WTC11 (cell line): ENCODE measurements at regions not wholly inside any gene's neighbourhood (a gene's known extent, or its start where the extent isn't known, plus 50 kb on each side); places are given as distances from the start of the nearest gene placed in this dataset.

Source experiments
- ATAC-seq: fragments of 200-7000 bp; cut with Tn5 transposase; 2 replicates; pipeline ENCODE4 v1.10.0; 2021; ENCODE audit warnings: mild to moderate bottlenecking, moderate library complexity
- CTCF ChIA-PET: fragments of 300-600 bp; sonication (Branson Sonifier 250); formaldehyde crosslinking; loops from one replicate; lab custom pipeline; 2021; ENCODE audit warnings: antibody characterized with exemption; lab: Charles Lee
- POLR2A ChIA-PET: fragments of 350-600 bp; sonication (Branson Sonifier 250); formaldehyde crosslinking; loops from one replicate; lab custom pipeline; 2021; ENCODE audit warnings: antibody characterized with exemption; lab: Charles Lee
- DNase-seq: peaks from one replicate; pipeline ENCODE4 v3.0.0; 2021; ENCODE audit warnings: low spot score
- H3K27ac Mint-ChIP-seq: 2 replicates; pipeline ENCODE4 v1.8.0; 2021; ENCODE audit warnings: mixed read lengths
- H3K27me3 Mint-ChIP-seq: 2 replicates; pipeline ENCODE4 v1.8.0; 2021; ENCODE audit warnings: low read depth, mild to moderate bottlenecking, moderate library complexity, mixed read lengths
- H3K36me3 Mint-ChIP-seq: 2 replicates; pipeline ENCODE4 v1.8.0; 2021; ENCODE audit warnings: mixed read lengths
- H3K4me1 Mint-ChIP-seq: 2 replicates; pipeline ENCODE4 v1.8.0; 2022; ENCODE audit warnings: mixed read lengths
- H3K4me3 Mint-ChIP-seq: 2 replicates; pipeline ENCODE4 v1.8.0; 2021; ENCODE audit warnings: mild to moderate bottlenecking, moderate library complexity, mixed read lengths
- H3K9me3 Mint-ChIP-seq: 2 replicates; pipeline ENCODE4 v1.8.0; 2021; ENCODE audit warnings: mixed read lengths
- ATF3 ChIP-seq: sonication (generic); formaldehyde crosslinking; conservative IDR thresholded peaks from 2 replicates; pipeline ENCODE4 v1.8.1; 2022; ENCODE audit warnings: mild to moderate bottlenecking, missing genetic modification reagents
- CTCF ChIP-seq: fragments of 200-600 bp; IDR thresholded peaks from 2 replicates; pipeline ENCODE4 v1.8.0; 2022; ENCODE audit warnings: antibody characterized with exemption
- ESRRA ChIP-seq: sonication (generic); formaldehyde crosslinking; IDR thresholded peaks from 2 replicates; pipeline ENCODE4 v1.8.1; 2022; ENCODE audit warnings: mild to moderate bottlenecking, missing genetic modification reagents, borderline replicate concordance
- ETV6 ChIP-seq: sonication (generic); formaldehyde crosslinking; IDR thresholded peaks from 2 replicates; pipeline ENCODE4 v1.8.1; 2022; ENCODE audit warnings: mild to moderate bottlenecking, missing genetic modification reagents
- FOXK1 ChIP-seq: sonication (generic); formaldehyde crosslinking; IDR thresholded peaks from 2 replicates; pipeline ENCODE4 v1.8.0; 2022; ENCODE audit warnings: mild to moderate bottlenecking, moderate library complexity, missing genetic modification reagents
- FOXP4 ChIP-seq: sonication (generic); formaldehyde crosslinking; IDR thresholded peaks from 2 replicates; pipeline ENCODE4 v1.8.0; 2022; ENCODE audit warnings: mild to moderate bottlenecking, missing genetic modification reagents
- JAZF1 ChIP-seq: fragments of 250-450 bp; sonication (Bioruptor Pico); IDR thresholded peaks from 2 replicates; pipeline ENCODE4 v1.9.0; 2021; ENCODE audit warnings: moderate library complexity, mild to moderate bottlenecking, inconsistent platforms
- NFATC4 ChIP-seq: fragments of 250-450 bp; sonication (Bioruptor Pico); IDR thresholded peaks from 2 replicates; pipeline ENCODE4 v1.9.0; 2021; ENCODE audit warnings: mild to moderate bottlenecking
- NFYB ChIP-seq: sonication (generic); formaldehyde crosslinking; conservative IDR thresholded peaks from 2 replicates; pipeline ENCODE4 v1.8.0; 2022; ENCODE audit warnings: low read depth, missing genetic modification reagents
- NR2C2 ChIP-seq: sonication (generic); formaldehyde crosslinking; IDR thresholded peaks from 2 replicates; pipeline ENCODE4 v1.8.0; 2022; ENCODE audit warnings: mild to moderate bottlenecking, missing genetic modification reagents
- OVOL2 ChIP-seq: fragments of 250-450 bp; sonication (Bioruptor Pico); IDR thresholded peaks from 2 replicates; pipeline ENCODE4 v1.9.0; 2021; ENCODE audit warnings: mild to moderate bottlenecking, borderline replicate concordance
- RELA ChIP-seq: sonication (generic); formaldehyde crosslinking; IDR thresholded peaks from 2 replicates; pipeline ENCODE4 v1.8.1; 2022; ENCODE audit warnings: missing genetic modification reagents, mild to moderate bottlenecking, borderline replicate concordance
- SOX15 ChIP-seq: fragments of 250-450 bp; sonication (Bioruptor Pico); IDR thresholded peaks from 2 replicates; pipeline ENCODE4 v1.9.0; 2021; ENCODE audit warnings: mild to moderate bottlenecking
- TCF7 ChIP-seq: sonication (generic); formaldehyde crosslinking; IDR thresholded peaks from 2 replicates; pipeline ENCODE4 v1.8.0; 2022; ENCODE audit warnings: mild to moderate bottlenecking, low read depth, missing genetic modification reagents, moderate library complexity
- TP53 ChIP-seq: sonication (generic); formaldehyde crosslinking; IDR thresholded peaks from 2 replicates; pipeline ENCODE4 v1.8.1; 2023; ENCODE audit warnings: mild to moderate bottlenecking, missing genetic modification reagents
- ZNF121 ChIP-seq: sonication (generic); formaldehyde crosslinking; IDR thresholded peaks from 2 replicates; pipeline ENCODE4 v1.8.0; 2023; ENCODE audit warnings: missing genetic modification reagents
- ZNF138 ChIP-seq: sonication (generic); formaldehyde crosslinking; conservative IDR thresholded peaks from 2 replicates; pipeline ENCODE4 v1.8.1; 2022; ENCODE audit warnings: mild to moderate bottlenecking, moderate library complexity, missing genetic modification reagents
- ZNF263 ChIP-seq: sonication (generic); formaldehyde crosslinking; IDR thresholded peaks from 2 replicates; pipeline ENCODE4 v1.8.1; 2022; ENCODE audit warnings: low read depth, mild to moderate bottlenecking, moderate library complexity, missing genetic modification reagents
- ZNF396 ChIP-seq: fragments of 250-450 bp; sonication (Bioruptor Pico); IDR thresholded peaks from 2 replicates; pipeline ENCODE4 v1.8.0; 2021; ENCODE audit warnings: mild to moderate bottlenecking, moderate library complexity, borderline replicate concordance
- ZNF423 ChIP-seq: fragments of 250-450 bp; sonication (Bioruptor Pico); IDR thresholded peaks from 2 replicates; pipeline ENCODE4 v2.1.2; 2022; ENCODE audit warnings: mild to moderate bottlenecking, moderate library complexity
- TF ChIP-seq, protein P1 (sequence below): sonication (generic); formaldehyde crosslinking; IDR thresholded peaks from 2 replicates; pipeline ENCODE4 v1.8.1; 2022; ENCODE audit warnings: low read depth, missing genetic modification reagents, borderline replicate concordance
- TF ChIP-seq, protein P2 (sequence below): sonication (generic); formaldehyde crosslinking; IDR thresholded peaks from 2 replicates; pipeline ENCODE4 v1.8.1; 2023; ENCODE audit warnings: mild to moderate bottlenecking, missing genetic modification reagents
- TF ChIP-seq, protein P3 (sequence below): sonication (generic); formaldehyde crosslinking; IDR thresholded peaks from 2 replicates; pipeline ENCODE4 v1.8.0; 2022; ENCODE audit warnings: mild to moderate bottlenecking, missing genetic modification reagents
- TF ChIP-seq, protein P4 (sequence below): sonication (generic); formaldehyde crosslinking; IDR thresholded peaks from 2 replicates; pipeline ENCODE4 v1.8.1; 2023; ENCODE audit warnings: mild to moderate bottlenecking, missing genetic modification reagents, moderate library complexity

GRCh38 chr15:79218588-79219200 lies 63.8 kb upstream of the ANKRD34C start:
- H3K4me3 Mint-ChIP-seq: no peak overlapping the region
- ChIA-PET POLR2A (no interaction called here), CTCF (interaction anchor here (0.9 to 1.1 kb wide), 4 partner anchors 10 to 212 kb away, joined by 3 to 4 read pairs (median 3); no protein-coding TSS in a partner anchor)
- no peak for TF ChIP-seq ZNF263
- no peak for TF ChIP-seq ZNF121 (CRISPR knock-in tag)
- no peak for TF ChIP-seq OVOL2 (CRISPR knock-in tag)
- no peak for TF ChIP-seq ZNF423
- TF ChIP-seq TP53 (CRISPR knock-in tag): no peak
- no peak for TF ChIP-seq ATF3
- TF ChIP-seq, protein P1, sequence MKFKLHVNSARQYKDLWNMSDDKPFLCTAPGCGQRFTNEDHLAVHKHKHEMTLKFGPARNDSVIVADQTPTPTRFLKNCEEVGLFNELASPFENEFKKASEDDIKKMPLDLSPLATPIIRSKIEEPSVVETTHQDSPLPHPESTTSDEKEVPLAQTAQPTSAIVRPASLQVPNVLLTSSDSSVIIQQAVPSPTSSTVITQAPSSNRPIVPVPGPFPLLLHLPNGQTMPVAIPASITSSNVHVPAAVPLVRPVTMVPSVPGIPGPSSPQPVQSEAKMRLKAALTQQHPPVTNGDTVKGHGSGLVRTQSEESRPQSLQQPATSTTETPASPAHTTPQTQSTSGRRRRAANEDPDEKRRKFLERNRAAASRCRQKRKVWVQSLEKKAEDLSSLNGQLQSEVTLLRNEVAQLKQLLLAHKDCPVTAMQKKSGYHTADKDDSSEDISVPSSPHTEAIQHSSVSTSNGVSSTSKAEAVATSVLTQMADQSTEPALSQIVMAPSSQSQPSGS (CRISPR knock-in tag): no peak
- TF ChIP-seq, protein P2, sequence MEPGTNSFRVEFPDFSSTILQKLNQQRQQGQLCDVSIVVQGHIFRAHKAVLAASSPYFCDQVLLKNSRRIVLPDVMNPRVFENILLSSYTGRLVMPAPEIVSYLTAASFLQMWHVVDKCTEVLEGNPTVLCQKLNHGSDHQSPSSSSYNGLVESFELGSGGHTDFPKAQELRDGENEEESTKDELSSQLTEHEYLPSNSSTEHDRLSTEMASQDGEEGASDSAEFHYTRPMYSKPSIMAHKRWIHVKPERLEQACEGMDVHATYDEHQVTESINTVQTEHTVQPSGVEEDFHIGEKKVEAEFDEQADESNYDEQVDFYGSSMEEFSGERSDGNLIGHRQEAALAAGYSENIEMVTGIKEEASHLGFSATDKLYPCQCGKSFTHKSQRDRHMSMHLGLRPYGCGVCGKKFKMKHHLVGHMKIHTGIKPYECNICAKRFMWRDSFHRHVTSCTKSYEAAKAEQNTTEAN: no peak
- peaks cover 11% of the 10 kb centered on the region for H3K9me3 Mint-ChIP-seq
- no peak for ATAC-seq
- H3K4me1 Mint-ChIP-seq: peaks cover 5% of the 10 kb centered on the region; the same call in 1 of the 2 replicates
- no peaks in the 10 kb centered on the region for H3K36me3 Mint-ChIP-seq
- DNase-seq: no peak
- H3K27me3 Mint-ChIP-seq: peaks cover 8% of the 10 kb centered on the region
- H3K27ac Mint-ChIP-seq: no peak overlapping the region

- Mint-ChIP-seq H3K4me1 (peaks cover 31% of the 10 kb centered on the region), H3K36me3 (no peaks in the 10 kb centered on the region), H3K4me3 (no peak overlapping the region), H3K27me3 (peaks cover 5% of the 10 kb centered on the region), H3K9me3 (peaks cover 11% of the 10 kb centered on the region), H3K27ac (no peak overlapping the region)
- TF ChIP-seq SOX15 (CRISPR knock-in tag) (no peak), ZNF138 (CRISPR knock-in tag) (no peak), ETV6 (no peak), ESRRA (CRISPR knock-in tag) (no peak), RELA (CRISPR knock-in tag) (no peak), JAZF1 (CRISPR knock-in tag) (no peak), ZNF396 (CRISPR knock-in tag) (no peak), OVOL2 (CRISPR knock-in tag) (no peak)
- TF ChIP-seq, protein P3, sequence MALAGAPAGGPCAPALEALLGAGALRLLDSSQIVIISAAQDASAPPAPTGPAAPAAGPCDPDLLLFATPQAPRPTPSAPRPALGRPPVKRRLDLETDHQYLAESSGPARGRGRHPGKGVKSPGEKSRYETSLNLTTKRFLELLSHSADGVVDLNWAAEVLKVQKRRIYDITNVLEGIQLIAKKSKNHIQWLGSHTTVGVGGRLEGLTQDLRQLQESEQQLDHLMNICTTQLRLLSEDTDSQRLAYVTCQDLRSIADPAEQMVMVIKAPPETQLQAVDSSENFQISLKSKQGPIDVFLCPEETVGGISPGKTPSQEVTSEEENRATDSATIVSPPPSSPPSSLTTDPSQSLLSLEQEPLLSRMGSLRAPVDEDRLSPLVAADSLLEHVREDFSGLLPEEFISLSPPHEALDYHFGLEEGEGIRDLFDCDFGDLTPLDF (CRISPR knock-in tag): no peak
- ATAC-seq (no peak), DNase-seq (no peak)
- ChIA-PET POLR2A (no interaction called here), CTCF (interaction anchor here (1.1 to 2.8 kb wide), 2 partner anchors 29 to 39 kb away, joined by 3 to 11 read pairs; no protein-coding TSS in a partner anchor)
These were observed 68.9 kb upstream of the ANKRD34C start for GRCh38 chr15:79213650-79214049.

GRCh38 chr15:79212589-79213157 lies 69.8 kb upstream of the ANKRD34C start:
- no peaks in the 10 kb centered on the region for H3K36me3 Mint-ChIP-seq
- ChIA-PET POLR2A (no interaction called here), CTCF (interaction anchor here (0.7 to 2.8 kb wide), 3 partner anchors 28 to 127 kb away, joined by 3 to 11 read pairs (median 4); no protein-coding TSS in a partner anchor)
- ATAC-seq (peak; percentile 66), DNase-seq (peak; percentile 31)
- peaks cover 11% of the 10 kb centered on the region for H3K9me3 Mint-ChIP-seq
- H3K27me3 Mint-ChIP-seq: peaks cover 5% of the 10 kb centered on the region
- no peak overlapping the region for H3K27ac Mint-ChIP-seq
- H3K4me3 Mint-ChIP-seq: no peak overlapping the region
- H3K4me1 Mint-ChIP-seq: peaks cover 31% of the 10 kb centered on the region
- no peak for TF ChIP-seq CTCF
- TF ChIP-seq, protein P4, sequence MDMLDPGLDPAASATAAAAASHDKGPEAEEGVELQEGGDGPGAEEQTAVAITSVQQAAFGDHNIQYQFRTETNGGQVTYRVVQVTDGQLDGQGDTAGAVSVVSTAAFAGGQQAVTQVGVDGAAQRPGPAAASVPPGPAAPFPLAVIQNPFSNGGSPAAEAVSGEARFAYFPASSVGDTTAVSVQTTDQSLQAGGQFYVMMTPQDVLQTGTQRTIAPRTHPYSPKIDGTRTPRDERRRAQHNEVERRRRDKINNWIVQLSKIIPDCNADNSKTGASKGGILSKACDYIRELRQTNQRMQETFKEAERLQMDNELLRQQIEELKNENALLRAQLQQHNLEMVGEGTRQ (CRISPR knock-in tag): no peak
- TF ChIP-seq NFYB: no peak
- TF ChIP-seq NFATC4: no peak
- TF ChIP-seq ZNF423: no peak
- TF ChIP-seq TCF7 (CRISPR knock-in tag): no peak
- TF ChIP-seq FOXP4 (CRISPR knock-in tag): no peak
- TF ChIP-seq NR2C2 (CRISPR knock-in tag): no peak
- TF ChIP-seq FOXK1 (CRISPR knock-in tag): no peak
